ENCODE measurements at regions not wholly inside any gene's neighbourhood (a gene's known extent, or its start where the extent isn't known, plus 50 kb on each side); places are given as distances from the start of the nearest gene placed in this dataset.

GRCh38 chr1:186531561-186532165 is 70.7 kb upstream of the PDC start:
- CTCF ChIA-PET: no interaction called here
- POLR2A ChIA-PET (ENCODE audit: unreplicated experiment): no interaction called here
- Histone ChIP-seq H3F3A (ENCODE audit: low read length, unreplicated experiment) (no peaks in the 10 kb centered on the region), H3K4me3 (ENCODE audit: low read length) (no peak overlapping the region), H3K4me1 (ENCODE audit: insufficient read depth, low read length) (peaks cover 14% of the 10 kb centered on the region), H3K9ac (ENCODE audit: low read length) (no peak overlapping the region), H3K79me2 (ENCODE audit: low read length) (no peaks in the 10 kb centered on the region), H3K36me3 (ENCODE audit: low read depth, low read length) (no peaks in the 10 kb centered on the region), H3K27me3 (ENCODE audit: low read length) (no peaks in the 10 kb centered on the region), H3K9me2 (replicated peaks; ENCODE audit: low read length) (no peaks in the 10 kb centered on the region), H3K27ac (ENCODE audit: low read length) (no peak overlapping the region), H3K9me3 (ENCODE audit: low read length) (no peaks in the 10 kb centered on the region), H2AFZ (ENCODE audit: low read length) (no peak overlapping the region), H4K20me1 (ENCODE audit: low read length) (no peaks in the 10 kb centered on the region), H3K4me2 (ENCODE audit: low read length) (no peak overlapping the region)
- DNase-seq: no peak
- no TSS peak for BruUV-seq (replicated peaks)
- intact Hi-C loops (cut with micrococcal nuclease): no loop called here
- ATAC-seq: no peak
- TF ChIP-seq, protein P1, sequence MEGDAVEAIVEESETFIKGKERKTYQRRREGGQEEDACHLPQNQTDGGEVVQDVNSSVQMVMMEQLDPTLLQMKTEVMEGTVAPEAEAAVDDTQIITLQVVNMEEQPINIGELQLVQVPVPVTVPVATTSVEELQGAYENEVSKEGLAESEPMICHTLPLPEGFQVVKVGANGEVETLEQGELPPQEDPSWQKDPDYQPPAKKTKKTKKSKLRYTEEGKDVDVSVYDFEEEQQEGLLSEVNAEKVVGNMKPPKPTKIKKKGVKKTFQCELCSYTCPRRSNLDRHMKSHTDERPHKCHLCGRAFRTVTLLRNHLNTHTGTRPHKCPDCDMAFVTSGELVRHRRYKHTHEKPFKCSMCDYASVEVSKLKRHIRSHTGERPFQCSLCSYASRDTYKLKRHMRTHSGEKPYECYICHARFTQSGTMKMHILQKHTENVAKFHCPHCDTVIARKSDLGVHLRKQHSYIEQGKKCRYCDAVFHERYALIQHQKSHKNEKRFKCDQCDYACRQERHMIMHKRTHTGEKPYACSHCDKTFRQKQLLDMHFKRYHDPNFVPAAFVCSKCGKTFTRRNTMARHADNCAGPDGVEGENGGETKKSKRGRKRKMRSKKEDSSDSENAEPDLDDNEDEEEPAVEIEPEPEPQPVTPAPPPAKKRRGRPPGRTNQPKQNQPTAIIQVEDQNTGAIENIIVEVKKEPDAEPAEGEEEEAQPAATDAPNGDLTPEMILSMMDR (conservative IDR thresholded peaks at IDR 0.05; ENCODE audit: low read depth, low read length): no peak
- TF ChIP-seq EZH2phosphoT487 (IDR thresholded peaks at IDR 0.05; ENCODE audit: borderline replicate concordance, low read length) (no peak), EZH2 (IDR thresholded peaks at IDR 0.05; ENCODE audit: low read length, unreplicated experiment) (no peak)

GRCh38 chr1:186530109-186530508 is 69.2 kb upstream of the PDC start:
- H3K4me3 ChIP-seq (ENCODE audit: low read length): no peak overlapping the region
- H3K9me2 ChIP-seq (replicated peaks; ENCODE audit: low read length): no peaks in the 10 kb centered on the region
- H3K36me3 ChIP-seq (ENCODE audit: low read depth, low read length): no peaks in the 10 kb centered on the region
- no peak overlapping the region for H3K4me2 ChIP-seq (ENCODE audit: low read length)
- H4K20me1 ChIP-seq (ENCODE audit: low read length): no peaks in the 10 kb centered on the region
- no peak for DNase-seq
- no peaks in the 10 kb centered on the region for H3K9me3 ChIP-seq (ENCODE audit: low read length)
- no peak for ATAC-seq
- CTCF ChIA-PET: no interaction called here
- H3K9ac ChIP-seq (ENCODE audit: low read length): no peak overlapping the region
- no peak overlapping the region for H3K27ac ChIP-seq (ENCODE audit: low read length)
- H2AFZ ChIP-seq (ENCODE audit: low read length): no peak overlapping the region
- POLR2A ChIA-PET (ENCODE audit: unreplicated experiment): no interaction called here
- BruUV-seq (replicated peaks): no TSS peak
- TF ChIP-seq EZH2phosphoT487 (IDR thresholded peaks at IDR 0.05; ENCODE audit: borderline replicate concordance, low read length) (no peak), EZH2 (IDR thresholded peaks at IDR 0.05; ENCODE audit: low read length, unreplicated experiment) (no peak)
- TF ChIP-seq, protein P1 (conservative IDR thresholded peaks at IDR 0.05; ENCODE audit: low read depth, low read length): no peak
- no peaks in the 10 kb centered on the region; the same call in 1 of the 2 replicates for H3K4me1 ChIP-seq (ENCODE audit: insufficient read depth, low read length)
- no peaks in the 10 kb centered on the region for H3F3A ChIP-seq (ENCODE audit: low read length, unreplicated experiment)
- H3K27me3 ChIP-seq (ENCODE audit: low read length): no peaks in the 10 kb centered on the region
- intact Hi-C loops (cut with micrococcal nuclease): no loop called here
- H3K79me2 ChIP-seq (ENCODE audit: low read length): no peaks in the 10 kb centered on the region

DNA sequence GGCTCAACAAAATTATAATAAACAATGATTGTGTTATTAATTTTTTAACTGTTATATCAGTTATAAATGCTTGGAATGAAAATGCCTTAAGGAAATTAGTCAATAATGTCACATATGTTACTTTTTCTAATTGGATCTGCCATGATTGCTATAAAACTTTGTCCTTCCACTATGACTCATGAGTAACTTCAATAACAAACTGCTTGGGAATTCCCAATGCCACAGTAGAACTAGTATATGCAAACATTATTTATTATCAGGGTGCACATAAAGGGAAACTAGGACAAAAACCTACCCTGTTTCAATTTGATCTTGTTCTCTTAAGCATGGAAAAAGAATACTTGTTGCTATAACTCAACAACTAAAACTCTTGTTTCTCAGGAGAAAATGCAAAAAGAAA is 59.1 kb upstream of the PDC start:
- Histone ChIP-seq H3K79me2 (ENCODE audit: low read length) (no peaks in the 10 kb centered on the region), H3K9ac (ENCODE audit: low read length) (no peak overlapping the region), H3K4me3 (ENCODE audit: low read length) (no peak overlapping the region), H3K36me3 (ENCODE audit: low read depth, low read length) (no peaks in the 10 kb centered on the region), H3K4me1 (ENCODE audit: insufficient read depth, low read length) (peaks cover 6% of the 10 kb centered on the region), H3K4me2 (ENCODE audit: low read length) (no peak overlapping the region), H3K9me2 (replicated peaks; ENCODE audit: low read length) (no peaks in the 10 kb centered on the region), H2AFZ (ENCODE audit: low read length) (no peak overlapping the region), H3K27me3 (ENCODE audit: low read length) (no peaks in the 10 kb centered on the region), H3K9me3 (ENCODE audit: low read length) (no peaks in the 10 kb centered on the region), H4K20me1 (ENCODE audit: low read length) (no peaks in the 10 kb centered on the region), H3F3A (ENCODE audit: low read length, unreplicated experiment) (no peaks in the 10 kb centered on the region), H3K27ac (ENCODE audit: low read length) (peak overlapping the region; percentile 35; the same call in 1 of the 2 replicates)
- no peak for DNase-seq
- no TSS peak for BruUV-seq (replicated peaks)
- TF ChIP-seq EZH2phosphoT487 (IDR thresholded peaks at IDR 0.05; ENCODE audit: borderline replicate concordance, low read length) (no peak), EZH2 (IDR thresholded peaks at IDR 0.05; ENCODE audit: low read length, unreplicated experiment) (no peak)
- TF ChIP-seq, protein P1 (conservative IDR thresholded peaks at IDR 0.05; ENCODE audit: low read depth, low read length): no peak
- intact Hi-C loops (cut with micrococcal nuclease): no loop called here
- CTCF ChIA-PET: no interaction called here
- ATAC-seq: no peak
- POLR2A ChIA-PET (ENCODE audit: unreplicated experiment): no interaction called here

Measured in PC-3 (cell line).